Panc1 (cell line): ENCODE measurements at regions not wholly inside any gene's neighbourhood (a gene's known extent, or its start where the extent isn't known, plus 50 kb on each side); places are given as distances from the start of the nearest gene placed in this dataset.
"Not testable (repeated sequence)": the region's sequence is repeated elsewhere in the genome, so short reads cannot be mapped to it uniquely, and the experiment has no call there.

Source experiments
- ATAC-seq: fragments of 200-7000 bp; cut with Tn5 transposase; 2 replicates; pipeline ENCODE4 v1.9.1; 2020; ENCODE audit warnings: mild to moderate bottlenecking, moderate library complexity
- BruUV-seq: library from RNA; stranded (reverse); fragments of 400-500 nt; replicated peaks from 2 replicates; lab custom pipeline; 2021; lab: Mats Ljungman, UMichigan
- CTCF ChIA-PET: fragments of 300-600 bp; sonication (Branson Sonifier 250); formaldehyde crosslinking; loops from one replicate; lab custom pipeline; 2022; ENCODE audit warnings: antibody characterized with exemption; lab: Charles Lee
- POLR2A ChIA-PET: fragments of 300-600 bp; sonication (Branson Sonifier 250); formaldehyde crosslinking; loops from one replicate; lab custom pipeline; 2022; ENCODE audit warnings: antibody characterized with exemption; lab: Charles Lee
- DNase-seq: peaks from one replicate; pipeline ENCODE4 v3.0.0-alpha.2; 2010; ENCODE audit warnings: low read depth, low spot score
- H3K27ac ChIP-seq: 2 replicates; pipeline ENCODE4 v1.5.1; 2011; ENCODE audit warnings: mild to moderate bottlenecking, low read length, inconsistent platforms
- H3K27me3 ChIP-seq: fragments of 200-500 bp; sonication (Bioruptor generic); 2 replicates; pipeline ENCODE4 v1.6.0; 2014; ENCODE audit warnings: low read length, inconsistent platforms; ENCODE audit not compliant: control insufficient read depth, insufficient read depth
- H3K36me3 ChIP-seq: fragments of 200-500 bp; sonication (Bioruptor generic); 2 replicates; pipeline ENCODE4 v1.5.1; 2014; ENCODE audit warnings: inconsistent platforms, mild to moderate bottlenecking, low read length, moderate library complexity; ENCODE audit not compliant: control insufficient read depth, insufficient read depth
- H3K4me1 ChIP-seq: 2 replicates; pipeline ENCODE4 v1.5.1; 2011; ENCODE audit warnings: inconsistent platforms, mild to moderate bottlenecking, low read length, moderate library complexity; ENCODE audit not compliant: control insufficient read depth, insufficient read depth
- H3K4me3 ChIP-seq, 2 experiments: 2 replicates each; pipeline ENCODE4 v1.5.1; 2011 to 2012; ENCODE audit warnings: low read depth in 2 of 2, low read length in 2 of 2, mild to moderate bottlenecking in 2 of 2, inconsistent platforms in 1 of 2, moderate library complexity in 1 of 2
- H3K9me3 ChIP-seq: fragments of 200-500 bp; sonication (Bioruptor generic); 2 replicates; pipeline ENCODE4 v1.5.1; 2014; ENCODE audit warnings: low read depth, mild to moderate bottlenecking, inconsistent platforms, low read length, moderate library complexity; ENCODE audit not compliant: control insufficient read depth, insufficient read depth
- POLR2AphosphoS5 ChIP-seq: IDR thresholded peaks from 2 replicates; pipeline ENCODE4 v1.6.1; 2012; ENCODE audit warnings: mild to moderate bottlenecking, low read depth, low read length, moderate library complexity
- SIN3A ChIP-seq: IDR thresholded peaks from 2 replicates; pipeline ENCODE4 v1.6.1; 2012; ENCODE audit warnings: low read depth, mild to moderate bottlenecking, low read length, moderate library complexity, borderline replicate concordance; ENCODE audit not compliant: insufficient read depth
- in situ Hi-C: cut with HindIII; loops from 2 replicates; pipeline ENCODE4 v1.10.0; 2016; ENCODE audit warnings: low sequenced_read_pairs, low pct_unique_long_range_greater_than_20kb
- intact Hi-C: fragments of 100-400 bp; cut with micrococcal nuclease; formaldehyde crosslinking; loops from one replicate; pipeline ENCODE4 v1.10.0; 2022; ENCODE audit not compliant: unreplicated experiment
- TF ChIP-seq, protein P1 (sequence below), 2 experiments: IDR thresholded peaks; 2 replicates each; pipeline ENCODE4 v1.6.1; 2011 to 2012; ENCODE audit warnings: low read depth in 2 of 2, control low read depth in 1 of 2, low read length in 1 of 2, mild to moderate bottlenecking in 1 of 2, moderate library complexity in 1 of 2; ENCODE audit not compliant: insufficient read depth in 1 of 2
- TF ChIP-seq, protein P2 (sequence below): fragments of 450-650 bp; IDR thresholded peaks from 2 replicates; pipeline ENCODE4 v1.5.1; 2017; ENCODE audit warnings: mild to moderate bottlenecking

DNA sequence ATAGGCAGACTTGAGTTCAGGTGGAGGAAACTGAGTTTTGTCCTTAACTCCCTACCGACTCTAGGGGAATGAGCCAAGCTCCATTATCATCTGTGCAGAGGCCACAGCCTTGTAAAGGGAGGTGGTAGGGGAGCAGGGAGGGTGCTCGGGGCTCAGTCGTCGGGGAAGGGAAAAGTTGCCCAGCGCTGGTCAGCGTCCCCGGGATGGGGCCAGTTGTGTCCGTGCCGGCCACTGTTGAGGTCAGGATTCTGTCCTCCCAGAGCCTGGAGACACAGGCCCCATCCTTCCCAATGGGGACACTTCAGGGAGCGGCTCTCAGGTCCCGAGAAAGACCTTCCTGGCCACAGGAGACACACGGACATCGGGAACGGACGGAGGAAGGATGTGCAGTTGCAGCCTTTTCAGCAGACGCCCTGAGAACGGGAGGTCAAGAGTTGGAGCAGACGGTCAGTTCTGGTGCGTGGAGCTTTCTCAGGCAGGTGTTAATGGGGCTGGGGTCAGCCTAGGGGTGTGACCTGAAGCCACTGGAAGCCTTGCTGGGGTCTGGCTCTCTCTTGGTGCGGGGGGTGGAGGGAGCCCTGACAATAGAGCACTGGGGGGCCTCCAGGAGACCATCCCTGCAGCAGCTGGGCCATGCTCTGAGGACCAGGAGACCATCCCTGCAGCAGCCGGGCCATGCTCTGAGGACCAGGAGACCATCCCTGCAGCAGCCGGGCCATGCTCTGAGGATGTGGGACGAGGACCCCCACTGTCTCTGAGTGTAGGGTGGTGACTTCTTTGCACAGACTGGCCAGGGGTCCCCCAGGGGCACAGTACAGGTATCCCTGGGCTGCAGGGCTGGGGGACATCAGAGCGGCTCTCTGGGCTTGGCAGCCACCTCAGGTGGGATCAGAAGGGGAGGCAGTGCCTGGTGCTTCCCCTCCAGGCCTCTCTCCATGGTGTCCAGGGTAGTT, 394.7 kb downstream of the TMEM121 start:
- in situ Hi-C loops, H3K27me3 ChIP-seq, H3K4me1 ChIP-seq, H3K36me3 ChIP-seq, H3K27ac ChIP-seq, ATAC-seq, CTCF ChIA-PET, H3K9me3 ChIP-seq, POLR2A ChIA-PET, H3K4me3 ChIP-seq, intact Hi-C loops, BruUV-seq, DNase-seq: not testable (repeated sequence)

DNA sequence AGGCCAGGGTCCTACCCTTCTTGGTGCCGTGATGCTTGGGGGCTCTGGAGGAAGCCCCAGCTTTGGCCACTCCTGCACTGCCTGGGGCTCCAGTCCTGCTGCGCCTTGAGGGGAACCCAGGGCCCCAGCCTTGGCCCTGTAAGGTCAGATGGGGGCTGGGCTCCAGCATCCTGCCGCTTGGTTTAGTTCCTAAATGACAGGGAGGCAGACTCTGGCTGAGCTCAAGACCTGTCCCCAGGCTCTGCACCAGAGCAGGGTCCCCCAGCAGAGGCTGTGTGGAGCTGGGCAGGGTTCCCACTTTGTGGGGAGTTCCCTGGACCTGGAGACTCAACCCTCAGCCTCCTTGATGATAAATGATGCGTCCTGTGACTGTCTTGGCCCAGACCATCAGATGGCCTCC, 395.4 kb downstream of the TMEM121 start:
- in situ Hi-C loops, H3K27me3 ChIP-seq, intact Hi-C loops, DNase-seq, POLR2A ChIA-PET, CTCF ChIA-PET, H3K36me3 ChIP-seq, H3K4me3 ChIP-seq, BruUV-seq, H3K9me3 ChIP-seq, H3K4me1 ChIP-seq, H3K27ac ChIP-seq, ATAC-seq: not testable (repeated sequence)

DNA sequence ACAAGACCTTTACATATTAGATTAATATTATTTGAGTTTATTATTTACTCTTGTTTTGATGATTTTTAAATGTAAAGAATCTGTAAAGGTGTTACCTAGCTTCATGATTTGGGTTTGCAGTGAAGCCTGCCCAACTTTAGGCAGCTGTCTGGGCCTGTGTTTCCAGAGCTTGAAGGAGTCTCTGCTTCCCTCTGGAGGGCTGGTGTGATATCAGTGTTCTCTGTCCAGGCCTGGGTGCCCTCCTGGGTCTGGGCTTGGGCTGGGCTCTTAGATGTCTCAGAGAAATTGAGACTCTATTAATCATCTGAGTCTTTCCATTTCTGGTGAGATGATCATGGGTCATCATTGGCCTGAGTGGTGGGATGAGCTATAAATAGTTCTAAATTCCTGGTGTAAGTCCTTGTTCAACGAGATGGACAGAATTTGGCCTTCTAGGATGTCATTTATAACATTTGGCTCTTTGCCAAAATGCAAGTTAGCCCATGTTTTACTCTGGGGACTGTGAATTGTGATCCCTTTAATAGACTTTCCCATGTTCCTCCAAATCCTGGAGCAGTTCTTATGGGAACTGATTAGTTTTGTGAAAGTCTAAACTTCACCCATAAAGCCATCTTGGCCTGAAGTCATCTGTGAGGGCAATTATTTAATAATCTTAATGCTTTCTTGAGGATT, 397.3 kb downstream of the TMEM121 start:
- H3K4me1 ChIP-seq, in situ Hi-C loops, DNase-seq, H3K36me3 ChIP-seq, intact Hi-C loops, ATAC-seq, H3K27me3 ChIP-seq, H3K4me3 ChIP-seq, CTCF ChIA-PET, BruUV-seq, H3K9me3 ChIP-seq, H3K27ac ChIP-seq, POLR2A ChIA-PET: not testable (repeated sequence)

DNA sequence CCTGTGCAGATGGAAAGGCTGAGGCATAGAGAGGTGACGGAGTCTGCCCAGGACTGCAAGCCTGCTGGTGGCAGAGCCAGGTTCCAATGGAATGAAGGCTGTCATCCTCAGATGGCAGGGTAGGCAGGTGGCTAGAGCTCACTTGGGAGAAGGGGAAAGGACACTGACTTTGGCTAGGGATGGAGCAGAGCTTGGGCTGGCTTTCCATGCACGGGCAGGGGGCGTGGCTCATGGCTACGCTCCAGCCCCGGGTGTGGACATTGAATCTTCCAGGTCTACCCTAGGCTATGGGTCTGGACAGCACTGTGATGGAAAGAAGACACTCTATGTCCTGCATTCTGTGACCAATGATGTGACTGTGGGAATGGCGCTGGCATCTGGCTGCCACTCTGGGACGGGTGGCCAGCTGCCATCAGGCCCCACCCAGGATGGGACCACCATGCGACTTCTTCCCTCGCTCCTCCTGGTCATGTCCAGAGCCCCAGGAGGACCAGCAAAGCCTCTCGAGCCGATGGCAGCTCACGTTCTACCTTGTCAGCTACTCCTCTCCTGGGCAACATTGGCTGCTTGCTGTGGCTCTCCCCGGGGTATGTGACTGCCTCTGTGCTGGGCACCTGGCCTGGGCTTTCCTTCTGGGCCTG, 398.7 kb downstream of the TMEM121 start:
- Histone ChIP-seq H3K36me3 (no peaks in the 10 kb centered on the region), H3K27me3 (no peaks in the 10 kb centered on the region), H3K4me3 (no peak overlapping the region), H3K4me1 (no peaks in the 10 kb centered on the region), H3K9me3 (no peaks in the 10 kb centered on the region), H3K27ac (no peak overlapping the region)
- in situ Hi-C loops = no loop called here
- intact Hi-C loops = no loop called here
- TF ChIP-seq SIN3A (no peak), POLR2AphosphoS5 (no peak)
- TF ChIP-seq, protein P1, sequence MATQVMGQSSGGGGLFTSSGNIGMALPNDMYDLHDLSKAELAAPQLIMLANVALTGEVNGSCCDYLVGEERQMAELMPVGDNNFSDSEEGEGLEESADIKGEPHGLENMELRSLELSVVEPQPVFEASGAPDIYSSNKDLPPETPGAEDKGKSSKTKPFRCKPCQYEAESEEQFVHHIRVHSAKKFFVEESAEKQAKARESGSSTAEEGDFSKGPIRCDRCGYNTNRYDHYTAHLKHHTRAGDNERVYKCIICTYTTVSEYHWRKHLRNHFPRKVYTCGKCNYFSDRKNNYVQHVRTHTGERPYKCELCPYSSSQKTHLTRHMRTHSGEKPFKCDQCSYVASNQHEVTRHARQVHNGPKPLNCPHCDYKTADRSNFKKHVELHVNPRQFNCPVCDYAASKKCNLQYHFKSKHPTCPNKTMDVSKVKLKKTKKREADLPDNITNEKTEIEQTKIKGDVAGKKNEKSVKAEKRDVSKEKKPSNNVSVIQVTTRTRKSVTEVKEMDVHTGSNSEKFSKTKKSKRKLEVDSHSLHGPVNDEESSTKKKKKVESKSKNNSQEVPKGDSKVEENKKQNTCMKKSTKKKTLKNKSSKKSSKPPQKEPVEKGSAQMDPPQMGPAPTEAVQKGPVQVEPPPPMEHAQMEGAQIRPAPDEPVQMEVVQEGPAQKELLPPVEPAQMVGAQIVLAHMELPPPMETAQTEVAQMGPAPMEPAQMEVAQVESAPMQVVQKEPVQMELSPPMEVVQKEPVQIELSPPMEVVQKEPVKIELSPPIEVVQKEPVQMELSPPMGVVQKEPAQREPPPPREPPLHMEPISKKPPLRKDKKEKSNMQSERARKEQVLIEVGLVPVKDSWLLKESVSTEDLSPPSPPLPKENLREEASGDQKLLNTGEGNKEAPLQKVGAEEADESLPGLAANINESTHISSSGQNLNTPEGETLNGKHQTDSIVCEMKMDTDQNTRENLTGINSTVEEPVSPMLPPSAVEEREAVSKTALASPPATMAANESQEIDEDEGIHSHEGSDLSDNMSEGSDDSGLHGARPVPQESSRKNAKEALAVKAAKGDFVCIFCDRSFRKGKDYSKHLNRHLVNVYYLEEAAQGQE (IDR thresholded peaks at IDR 0.05; ENCODE audit: insufficient read depth in 1 of 2, low read depth in 2 of 2, low read length in 1 of 2) = no peak
- TF ChIP-seq, protein P2, sequence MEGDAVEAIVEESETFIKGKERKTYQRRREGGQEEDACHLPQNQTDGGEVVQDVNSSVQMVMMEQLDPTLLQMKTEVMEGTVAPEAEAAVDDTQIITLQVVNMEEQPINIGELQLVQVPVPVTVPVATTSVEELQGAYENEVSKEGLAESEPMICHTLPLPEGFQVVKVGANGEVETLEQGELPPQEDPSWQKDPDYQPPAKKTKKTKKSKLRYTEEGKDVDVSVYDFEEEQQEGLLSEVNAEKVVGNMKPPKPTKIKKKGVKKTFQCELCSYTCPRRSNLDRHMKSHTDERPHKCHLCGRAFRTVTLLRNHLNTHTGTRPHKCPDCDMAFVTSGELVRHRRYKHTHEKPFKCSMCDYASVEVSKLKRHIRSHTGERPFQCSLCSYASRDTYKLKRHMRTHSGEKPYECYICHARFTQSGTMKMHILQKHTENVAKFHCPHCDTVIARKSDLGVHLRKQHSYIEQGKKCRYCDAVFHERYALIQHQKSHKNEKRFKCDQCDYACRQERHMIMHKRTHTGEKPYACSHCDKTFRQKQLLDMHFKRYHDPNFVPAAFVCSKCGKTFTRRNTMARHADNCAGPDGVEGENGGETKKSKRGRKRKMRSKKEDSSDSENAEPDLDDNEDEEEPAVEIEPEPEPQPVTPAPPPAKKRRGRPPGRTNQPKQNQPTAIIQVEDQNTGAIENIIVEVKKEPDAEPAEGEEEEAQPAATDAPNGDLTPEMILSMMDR = no peak
- POLR2A ChIA-PET = no interaction called here
- no TSS peak for BruUV-seq
- ATAC-seq (no peak), DNase-seq (no peak)
- CTCF ChIA-PET = no interaction called here
